KMS-11 (cell line): ENCODE measurements at regions not wholly inside any gene's neighbourhood (a gene's known extent, or its start where the extent isn't known, plus 50 kb on each side); places are given as distances from the start of the nearest gene placed in this dataset.

Source experiments
- H2AFZ ChIP-seq: fragments of 200-600 bp; sonication (generic); 2 replicates; pipeline ENCODE4 v1.6.1; 2016; ENCODE audit warnings: antibody characterized with exemption, mixed run types, low read depth
- H3K27ac ChIP-seq: fragments of 200-600 bp; sonication (generic); 2 replicates; pipeline ENCODE4 v1.6.1; 2016; ENCODE audit warnings: mild to moderate bottlenecking, mixed run types
- H3K27me3 ChIP-seq: fragments of 200-600 bp; sonication (generic); 2 replicates; pipeline ENCODE4 v1.6.1; 2017; ENCODE audit warnings: mild to moderate bottlenecking, low read depth, mixed run types, moderate library complexity; ENCODE audit not compliant: insufficient read depth
- H3K36me3 ChIP-seq: fragments of 200-600 bp; sonication (generic); 2 replicates; pipeline ENCODE4 v1.6.1; 2017; ENCODE audit warnings: mild to moderate bottlenecking, mixed run types; ENCODE audit not compliant: insufficient read depth
- H3K4me1 ChIP-seq: fragments of 200-600 bp; sonication (generic); 2 replicates; pipeline ENCODE4 v1.6.1; 2016; ENCODE audit warnings: mild to moderate bottlenecking, low read depth, mixed run types; ENCODE audit not compliant: poor library complexity, severe bottlenecking
- H3K4me2 ChIP-seq: fragments of 200-600 bp; sonication (generic); 2 replicates; pipeline ENCODE4 v1.7.0; 2016; ENCODE audit warnings: mild to moderate bottlenecking, mixed run types
- H3K4me3 ChIP-seq: fragments of 200-600 bp; sonication (generic); IDR thresholded peaks from 2 replicates; pipeline ENCODE4 v1.6.1; 2017; ENCODE audit warnings: low read depth, low read length, mixed read lengths; ENCODE audit not compliant: insufficient read depth
- H3K79me2 ChIP-seq: fragments of 200-600 bp; sonication (generic); 2 replicates; pipeline ENCODE4 v1.6.1; 2016; ENCODE audit warnings: low read depth, mixed run types; ENCODE audit not compliant: insufficient read depth
- H3K9ac ChIP-seq: fragments of 200-600 bp; sonication (generic); 2 replicates; pipeline ENCODE4 v1.6.1; 2016; ENCODE audit warnings: mild to moderate bottlenecking, mixed run types
- H4K20me1 ChIP-seq: fragments of 200-600 bp; sonication (generic); 2 replicates; pipeline ENCODE4 v1.6.1; 2016; ENCODE audit warnings: mild to moderate bottlenecking, mixed run types; ENCODE audit not compliant: insufficient read depth
- CTCF ChIP-seq: fragments of 200-600 bp; sonication (generic); conservative IDR thresholded peaks from 2 replicates; pipeline ENCODE4 v1.6.1; 2017; ENCODE audit warnings: low read depth, mild to moderate bottlenecking, antibody characterized with exemption, low read length, moderate library complexity, mixed read lengths

GRCh38 chr2:2703172-2703571 is 372.1 kb upstream of the MYT1L start:
- Histone ChIP-seq H3K4me2 (no peak overlapping the region), H3K79me2 (no peaks in the 10 kb centered on the region), H2AFZ (no peak overlapping the region), H3K4me1 (peaks cover 4% of the 10 kb centered on the region), H3K9ac (no peak overlapping the region), H3K27me3 (no peaks in the 10 kb centered on the region), H3K36me3 (no peaks in the 10 kb centered on the region), H3K4me3 (no peak overlapping the region), H3K27ac (no peak overlapping the region), H4K20me1 (no peaks in the 10 kb centered on the region)
- no peak for TF ChIP-seq CTCF

GRCh38 chr2:2702385-2702784 is 371.3 kb upstream of the MYT1L start:
- Histone ChIP-seq H3K27me3 (no peaks in the 10 kb centered on the region), H3K9ac (no peak overlapping the region), H3K79me2 (no peaks in the 10 kb centered on the region), H3K36me3 (no peaks in the 10 kb centered on the region), H3K4me2 (no peak overlapping the region), H3K4me1 (no peaks in the 10 kb centered on the region), H3K27ac (no peak overlapping the region), H4K20me1 (no peaks in the 10 kb centered on the region), H3K4me3 (no peak overlapping the region), H2AFZ (no peak overlapping the region)
- no peak for TF ChIP-seq CTCF

GRCh38 chr2:2701813-2702212 is 370.7 kb upstream of the MYT1L start:
- Histone ChIP-seq H3K4me1 (no peaks in the 10 kb centered on the region), H3K79me2 (no peaks in the 10 kb centered on the region), H3K4me3 (no peak overlapping the region), H3K9ac (no peak overlapping the region), H3K36me3 (no peaks in the 10 kb centered on the region), H4K20me1 (no peaks in the 10 kb centered on the region), H3K27me3 (no peaks in the 10 kb centered on the region), H2AFZ (no peak overlapping the region), H3K27ac (no peak overlapping the region), H3K4me2 (no peak overlapping the region)
- TF ChIP-seq CTCF, result no peak

GRCh38 chr2:2701176-2701781 is 370.2 kb upstream of the MYT1L start:
- H2AFZ ChIP-seq, result no peak overlapping the region
- no peaks in the 10 kb centered on the region for H4K20me1 ChIP-seq
- no peak overlapping the region for H3K4me3 ChIP-seq
- no peak overlapping the region for H3K9ac ChIP-seq
- no peaks in the 10 kb centered on the region for H3K79me2 ChIP-seq
- H3K27me3 ChIP-seq, result no peaks in the 10 kb centered on the region
- H3K27ac ChIP-seq, result no peak overlapping the region
- no peaks in the 10 kb centered on the region for H3K4me1 ChIP-seq
- TF ChIP-seq CTCF, result no peak
- no peaks in the 10 kb centered on the region for H3K36me3 ChIP-seq
- H3K4me2 ChIP-seq, result no peak overlapping the region
